ENCODE measurements at regions not wholly inside any gene's neighbourhood (a gene's known extent, or its start where the extent isn't known, plus 50 kb on each side); places are given as distances from the start of the nearest gene placed in this dataset.

- DNase-seq = no peak
These were observed 1080.7 kb downstream of the GRIK2 start for GRCh38 chr6:102474041-102474807.

GRCh38 chr6:102458990-102459389 is 1065.5 kb downstream of the GRIK2 start:
- peak in 1 of 51 donors; percentile 0 for DNase-seq

GRCh38 chr6:102438171-102438570 is 1044.7 kb downstream of the GRIK2 start:
- no peak for DNase-seq

- no peak for DNase-seq
These were observed 1024.0 kb downstream of the GRIK2 start for GRCh38 chr6:102417368-102417998.

GRCh38 chr6:102415891-102416290 is 1022.4 kb downstream of the GRIK2 start:
- DNase-seq = no peak

GRCh38 chr6:102411796-102412195 is 1018.3 kb downstream of the GRIK2 start:
- no peak for DNase-seq

GRCh38 chr6:102407886-102408741 is 1014.6 kb downstream of the GRIK2 start:
- DNase-seq = no peak

GRCh38 chr6:102405860-102406259 is 1012.4 kb downstream of the GRIK2 start:
- no peak for DNase-seq

- DNase-seq = no peak
These were observed 1009.3 kb downstream of the GRIK2 start for GRCh38 chr6:102402635-102403329.

- DNase-seq = no peak
These were observed 1005.4 kb downstream of the GRIK2 start for GRCh38 chr6:102398788-102399390.

GRCh38 chr6:102390541-102390940 is 997.0 kb downstream of the GRIK2 start:
- no peak for DNase-seq

- DNase-seq = no peak
These were observed 996.5 kb downstream of the GRIK2 start for GRCh38 chr6:102389994-102390393.

GRCh38 chr6:102387326-102388033 is 994.0 kb downstream of the GRIK2 start:
- no peak for DNase-seq

GRCh38 chr6:102381203-102381602 is 987.7 kb downstream of the GRIK2 start:
- DNase-seq = no peak

- DNase-seq = no peak
These were observed 962.7 kb downstream of the GRIK2 start for GRCh38 chr6:102356170-102356569.

- no peak for DNase-seq
These were observed 962.1 kb downstream of the GRIK2 start for GRCh38 chr6:102355578-102355977.

- DNase-seq = no peak
These were observed 959.0 kb downstream of the GRIK2 start for GRCh38 chr6:102352552-102352951.

GRCh38 chr6:102344769-102345168 is 951.3 kb downstream of the GRIK2 start:
- no peak for DNase-seq

GRCh38 chr6:102340311-102340710 is 946.8 kb downstream of the GRIK2 start:
- no peak for DNase-seq

GRCh38 chr6:102333736-102334135 is 940.2 kb downstream of the GRIK2 start:
- DNase-seq = no peak
